Cardiac muscle cell (in vitro differentiated cells and primary cell): ENCODE measurements at regions not wholly inside any gene's neighbourhood (a gene's known extent, or its start where the extent isn't known, plus 50 kb on each side); places are given as distances from the start of the nearest gene placed in this dataset.
"Not testable (repeated sequence)": the region's sequence is repeated elsewhere in the genome, so short reads cannot be mapped to it uniquely, and the experiment has no call there.

ENCODE experiments used
- DNase-seq, 2 donors: peaks; one replicate each; pipeline versions ENCODE4 v3.0.0 to v3.0.0-alpha.2; 2010 to 2017; ENCODE audit warnings: low read depth in 1 of 2, low spot score in 1 of 2
- H3K27ac ChIP-seq: fragments of 200-600 bp; sonication (generic); 2 replicates; pipeline ENCODE4 v1.5.1; 2016
- H3K27me3 ChIP-seq: fragments of 200-600 bp; sonication (generic); 2 replicates; pipeline ENCODE4 v1.6.0; 2016; ENCODE audit warnings: control low read depth
- H3K36me3 ChIP-seq: fragments of 200-600 bp; sonication (generic); 2 replicates; pipeline ENCODE4 v1.5.1; 2016; ENCODE audit warnings: control low read depth
- H3K4me1 ChIP-seq: fragments of 200-600 bp; sonication (generic); 2 replicates; pipeline ENCODE4 v1.8.1; 2017; ENCODE audit warnings: low read depth, mild to moderate bottlenecking, mixed run types
- H3K4me3 ChIP-seq: fragments of 200-600 bp; sonication (generic); 2 replicates; pipeline ENCODE4 v1.5.1; 2016; ENCODE audit warnings: mild to moderate bottlenecking
- H3K9me3 ChIP-seq: fragments of 200-600 bp; sonication (generic); 2 replicates; pipeline ENCODE4 v1.5.1; 2017; ENCODE audit warnings: low read depth, mild to moderate bottlenecking, control low read depth
- TF ChIP-seq, protein P1 (sequence below): IDR thresholded peaks from 2 replicates; pipeline ENCODE4 v1.5.1; 2012; ENCODE audit warnings: low read depth, mild to moderate bottlenecking, low read length

DNA sequence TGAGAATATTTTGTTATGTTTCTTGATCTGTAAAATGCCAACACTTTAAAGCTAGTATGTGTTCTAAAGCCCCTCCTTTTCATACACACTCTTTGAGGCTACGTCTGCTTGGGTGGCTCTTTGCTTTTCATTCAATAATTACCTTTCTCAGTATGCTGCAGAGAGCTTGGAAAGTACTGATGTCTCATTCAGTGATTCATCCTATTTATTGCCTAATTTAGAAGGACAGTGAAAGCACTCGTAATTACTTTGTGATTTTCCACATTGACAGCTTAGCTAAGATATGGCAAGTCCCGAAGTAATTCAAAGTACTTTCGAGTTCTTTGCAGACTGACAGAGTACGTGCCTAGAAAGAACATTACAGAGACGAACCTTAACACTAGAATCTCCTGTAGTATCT lies 57.2 kb downstream of the BMP15 start:
- Histone ChIP-seq H3K36me3 (no peaks in the 10 kb centered on the region), H3K27ac (no peak overlapping the region), H3K4me1 (no peaks in the 10 kb centered on the region), H3K27me3 (no peaks in the 10 kb centered on the region), H3K4me3 (no peak overlapping the region), H3K9me3 (no peaks in the 10 kb centered on the region)
- TF ChIP-seq, protein P1, sequence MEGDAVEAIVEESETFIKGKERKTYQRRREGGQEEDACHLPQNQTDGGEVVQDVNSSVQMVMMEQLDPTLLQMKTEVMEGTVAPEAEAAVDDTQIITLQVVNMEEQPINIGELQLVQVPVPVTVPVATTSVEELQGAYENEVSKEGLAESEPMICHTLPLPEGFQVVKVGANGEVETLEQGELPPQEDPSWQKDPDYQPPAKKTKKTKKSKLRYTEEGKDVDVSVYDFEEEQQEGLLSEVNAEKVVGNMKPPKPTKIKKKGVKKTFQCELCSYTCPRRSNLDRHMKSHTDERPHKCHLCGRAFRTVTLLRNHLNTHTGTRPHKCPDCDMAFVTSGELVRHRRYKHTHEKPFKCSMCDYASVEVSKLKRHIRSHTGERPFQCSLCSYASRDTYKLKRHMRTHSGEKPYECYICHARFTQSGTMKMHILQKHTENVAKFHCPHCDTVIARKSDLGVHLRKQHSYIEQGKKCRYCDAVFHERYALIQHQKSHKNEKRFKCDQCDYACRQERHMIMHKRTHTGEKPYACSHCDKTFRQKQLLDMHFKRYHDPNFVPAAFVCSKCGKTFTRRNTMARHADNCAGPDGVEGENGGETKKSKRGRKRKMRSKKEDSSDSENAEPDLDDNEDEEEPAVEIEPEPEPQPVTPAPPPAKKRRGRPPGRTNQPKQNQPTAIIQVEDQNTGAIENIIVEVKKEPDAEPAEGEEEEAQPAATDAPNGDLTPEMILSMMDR: no peak
- DNase-seq: no peak

DNA sequence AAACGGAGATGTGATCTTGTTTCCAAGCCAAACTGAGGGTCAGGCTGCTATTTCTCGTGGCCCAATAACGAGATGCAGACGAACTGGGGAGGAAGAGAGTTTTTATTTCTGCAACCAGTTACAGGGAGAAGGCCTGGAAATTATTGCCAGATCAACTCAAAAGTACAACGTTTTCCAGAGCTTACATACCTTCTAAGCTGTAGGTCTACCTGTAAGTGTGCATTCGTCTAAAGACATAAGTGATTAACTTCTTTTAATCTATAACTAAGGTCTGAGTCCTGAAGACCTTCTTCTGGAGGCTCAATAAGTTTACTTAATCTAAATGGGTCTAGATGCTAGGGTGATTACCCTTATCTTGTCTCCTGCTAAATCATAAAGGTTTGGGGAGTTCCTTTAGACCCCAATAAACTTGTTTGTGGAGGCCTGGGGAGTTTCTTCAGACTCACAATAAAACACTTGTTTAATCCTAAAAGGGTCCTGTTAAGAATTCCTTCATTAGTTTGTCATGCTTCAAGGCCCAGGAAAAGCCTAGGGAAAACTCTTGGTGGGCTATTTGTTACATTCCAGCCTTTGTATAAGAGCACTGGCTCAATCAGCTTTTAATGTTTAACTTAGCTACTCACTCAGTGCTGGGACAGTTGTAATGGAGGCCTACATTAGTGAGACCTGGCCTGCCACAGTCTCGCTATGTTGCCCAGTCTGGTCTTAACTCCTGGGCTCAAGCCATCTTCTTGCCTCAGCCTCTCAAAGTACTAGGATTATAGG lies 58.5 kb downstream of the BMP15 start:
- not testable (repeated sequence) for H3K27ac ChIP-seq, H3K36me3 ChIP-seq, H3K27me3 ChIP-seq, H3K4me3 ChIP-seq, H3K4me1 ChIP-seq, H3K9me3 ChIP-seq, DNase-seq

DNA sequence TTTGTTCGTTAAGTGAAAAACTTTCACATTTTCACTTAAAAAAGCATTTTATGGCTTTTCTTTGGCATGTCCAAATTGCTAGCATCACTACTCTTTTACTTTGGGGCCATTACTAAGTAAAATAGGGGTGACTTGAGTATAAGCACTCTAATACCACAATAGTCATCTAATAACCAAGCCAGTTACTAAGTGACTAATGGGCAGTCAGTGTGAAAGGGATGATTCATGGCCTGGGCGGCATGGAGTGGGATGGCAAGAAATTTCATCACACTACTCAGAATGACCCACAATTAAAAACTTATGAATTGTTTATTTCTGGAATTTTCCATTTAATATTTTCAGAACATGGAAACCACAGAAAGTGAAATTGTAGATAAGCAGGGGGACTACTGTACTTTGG lies 60.9 kb downstream of the BMP15 start:
- no peaks in the 10 kb centered on the region for H3K4me1 ChIP-seq
- H3K36me3 ChIP-seq: no peaks in the 10 kb centered on the region
- no peak overlapping the region for H3K27ac ChIP-seq
- no peaks in the 10 kb centered on the region for H3K9me3 ChIP-seq
- peak in 1 of 2 donors; percentile 29 for DNase-seq
- TF ChIP-seq, protein P1: no peak
- H3K27me3 ChIP-seq: no peaks in the 10 kb centered on the region
- no peak overlapping the region for H3K4me3 ChIP-seq

DNA sequence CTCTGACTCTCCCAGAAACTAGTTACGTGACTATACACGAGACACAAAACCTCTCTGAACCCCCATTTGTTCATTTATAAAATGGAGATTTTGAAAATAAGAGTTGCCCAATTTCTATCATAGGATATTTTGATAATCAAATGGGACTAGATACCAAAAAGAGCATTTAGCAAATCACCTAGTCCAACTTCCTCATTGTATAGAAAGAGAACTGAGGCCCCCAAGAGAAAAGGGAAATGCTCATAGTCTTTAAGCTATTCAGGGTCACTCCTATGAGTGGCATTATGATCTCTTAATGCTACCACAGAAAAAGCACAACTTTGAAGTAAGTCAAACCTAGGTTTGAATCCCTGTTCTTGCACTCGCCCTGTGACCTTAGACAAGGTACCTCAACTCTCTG lies 62.7 kb downstream of the BMP15 start:
- Histone ChIP-seq H3K36me3 (no peaks in the 10 kb centered on the region), H3K4me3 (no peak overlapping the region), H3K9me3 (no peaks in the 10 kb centered on the region), H3K4me1 (peaks cover 7% of the 10 kb centered on the region), H3K27me3 (no peaks in the 10 kb centered on the region), H3K27ac (no peak overlapping the region)
- DNase-seq: no peak
- TF ChIP-seq, protein P1: no peak

- H3K4me1 ChIP-seq: peaks cover 10% of the 10 kb centered on the region
- H3K9me3 ChIP-seq: no peaks in the 10 kb centered on the region
- DNase-seq: no peak
- H3K27me3 ChIP-seq: no peaks in the 10 kb centered on the region
- no peak overlapping the region for H3K4me3 ChIP-seq
- peak overlapping the region; percentile 92 for H3K27ac ChIP-seq
- no peaks in the 10 kb centered on the region for H3K36me3 ChIP-seq
- TF ChIP-seq, protein P1: no peak
Measured at GRCh38 chrX:50978920-50979682, 68.6 kb downstream of the BMP15 start.

DNA sequence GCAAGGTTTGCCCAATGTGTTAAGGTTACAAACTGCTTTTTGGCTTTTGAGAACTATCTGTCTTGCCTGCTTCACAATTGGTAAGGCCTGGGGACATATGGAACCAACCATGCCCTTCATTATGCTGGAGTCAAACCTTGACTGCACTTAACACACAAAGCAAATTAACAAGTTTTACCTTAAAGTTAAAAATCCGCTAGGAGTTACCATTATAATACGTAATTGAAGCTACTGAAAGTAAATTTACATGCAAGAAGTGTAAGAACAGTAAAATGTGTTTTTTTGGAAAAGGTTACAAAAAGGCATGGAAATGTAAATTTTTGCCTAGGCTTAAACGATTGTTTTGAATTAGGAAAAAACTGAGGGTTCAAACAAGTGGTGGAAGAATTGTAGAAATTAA lies 69.7 kb downstream of the BMP15 start:
- Histone ChIP-seq H3K9me3 (no peaks in the 10 kb centered on the region), H3K4me3 (no peak overlapping the region), H3K27me3 (no peaks in the 10 kb centered on the region), H3K36me3 (no peaks in the 10 kb centered on the region), H3K27ac (no peak overlapping the region), H3K4me1 (peaks cover 10% of the 10 kb centered on the region)
- TF ChIP-seq, protein P1: no peak
- DNase-seq: no peak
